Liver (tissue), 8 donors: ENCODE measurements at regions not wholly inside any gene's neighbourhood (a gene's known extent, or its start where the extent isn't known, plus 50 kb on each side); places are given as distances from the start of the nearest gene placed in this dataset.

Experiments
- DNase-seq: peaks from one replicate; pipeline ENCODE4 v3.0.0-alpha.2; 2017; ENCODE audit warnings: low spot score
- H3K27ac ChIP-seq, 2 donors: one replicate each; pipeline ENCODE4 v1.7.0; 2013; ENCODE audit warnings: inconsistent platforms in 2 of 2, low read length in 2 of 2, control low read depth in 1 of 2, low read depth in 1 of 2, mild to moderate bottlenecking in 1 of 2
- H3K27me3 ChIP-seq, 4 donors: one replicate each; pipeline versions ENCODE4 v1.6.1 to v1.7.0; 2013; ENCODE audit warnings: low read length in 3 of 4, inconsistent platforms in 1 of 4, mild to moderate bottlenecking in 1 of 4, moderate library complexity in 1 of 4; ENCODE audit not compliant: control insufficient read depth in 4 of 4, insufficient read depth in 4 of 4
- H3K36me3 ChIP-seq, 4 donors: one replicate each; pipeline versions ENCODE4 v1.6.1 to v1.7.0; 2013; ENCODE audit warnings: low read length in 3 of 4, mild to moderate bottlenecking in 3 of 4, low read depth in 1 of 4, moderate library complexity in 1 of 4; ENCODE audit not compliant: control insufficient read depth in 4 of 4, insufficient read depth in 3 of 4
- H3K4me1 ChIP-seq, 4 donors: one replicate each; pipeline versions ENCODE4 v1.6.1 to v1.7.0; 2013; ENCODE audit warnings: low read length in 3 of 4, mild to moderate bottlenecking in 3 of 4, moderate library complexity in 1 of 4; ENCODE audit not compliant: control insufficient read depth in 4 of 4, insufficient read depth in 4 of 4
- H3K4me3 ChIP-seq, 3 donors: one replicate each; pipeline versions ENCODE4 v1.6.1 to v1.7.0; 2013; ENCODE audit warnings: low read length in 3 of 3, control low read depth in 1 of 3, low read depth in 1 of 3, mild to moderate bottlenecking in 1 of 3
- H3K9ac ChIP-seq, 2 donors: one replicate each; pipeline ENCODE4 v1.7.0; 2013; ENCODE audit warnings: low read length in 2 of 2, mild to moderate bottlenecking in 2 of 2, moderate library complexity in 2 of 2, control low read depth in 1 of 2, low read depth in 1 of 2
- H3K9me3 ChIP-seq, 4 donors: one replicate each; pipeline versions ENCODE4 v1.6.1 to v1.7.0; 2013; ENCODE audit warnings: low read length in 3 of 4; ENCODE audit not compliant: control insufficient read depth in 4 of 4
- ATF3 ChIP-seq: IDR thresholded peaks from 2 replicates; pipeline ENCODE4 v1.6.1; 2016; ENCODE audit warnings: antibody characterized with exemption
- CTCF ChIP-seq: fragments of 150-350 bp; IDR thresholded peaks from 2 replicates; pipeline ENCODE4 v1.5.1; 2017; ENCODE audit warnings: improper control_type of control experiment, low read depth, low read length; ENCODE audit not compliant: missing input control
- EGR1 ChIP-seq, 2 donors: IDR thresholded peaks; 2 replicates each; pipeline ENCODE4 v1.6.1; 2016 to 2018; ENCODE audit warnings: antibody characterized with exemption in 2 of 2, low read depth in 2 of 2
- FOXA1 ChIP-seq: IDR thresholded peaks from 2 replicates; pipeline ENCODE4 v1.6.1; 2016; ENCODE audit warnings: antibody characterized with exemption
- FOXA2 ChIP-seq: IDR thresholded peaks from 2 replicates; pipeline ENCODE4 v1.6.1; 2016; ENCODE audit warnings: antibody characterized with exemption
- GABPA ChIP-seq, 2 donors: IDR thresholded peaks in 1 of 2; conservative IDR thresholded peaks in 1 of 2; 2 replicates each; pipeline ENCODE4 v1.6.1; 2016; ENCODE audit warnings: antibody characterized with exemption in 2 of 2, mild to moderate bottlenecking in 1 of 2, moderate library complexity in 1 of 2
- HNF4A ChIP-seq, 2 donors: conservative IDR thresholded peaks; 2 replicates each; pipeline ENCODE4 v1.6.1; 2016; ENCODE audit warnings: antibody characterized with exemption in 2 of 2, mild to moderate bottlenecking in 2 of 2
- HNF4G ChIP-seq: IDR thresholded peaks from 2 replicates; pipeline ENCODE4 v1.6.1; 2016; ENCODE audit warnings: antibody characterized with exemption
- JUND ChIP-seq, 2 donors: IDR thresholded peaks; 2 replicates each; pipeline ENCODE4 v1.6.1; 2016; ENCODE audit warnings: antibody characterized with exemption in 2 of 2
- MAX ChIP-seq: IDR thresholded peaks from 2 replicates; pipeline ENCODE4 v1.6.1; 2016; ENCODE audit warnings: antibody characterized with exemption
- NR2F2 ChIP-seq: IDR thresholded peaks from 2 replicates; pipeline ENCODE4 v1.6.1; 2016; ENCODE audit warnings: antibody characterized with exemption
- RAD21 ChIP-seq, 2 donors: IDR thresholded peaks; 2 replicates each; pipeline ENCODE4 v1.6.1; 2016; ENCODE audit warnings: antibody characterized with exemption in 2 of 2, mild to moderate bottlenecking in 2 of 2
- REST ChIP-seq: IDR thresholded peaks from 2 replicates; pipeline ENCODE4 v1.6.1; 2016; ENCODE audit warnings: antibody characterized with exemption, mild to moderate bottlenecking
- RXRA ChIP-seq, 2 donors: IDR thresholded peaks; 2 replicates each; pipeline ENCODE4 v1.6.1; 2017 to 2018; ENCODE audit warnings: antibody characterized with exemption in 2 of 2, mild to moderate bottlenecking in 1 of 2
- SP1 ChIP-seq: IDR thresholded peaks from 2 replicates; pipeline ENCODE4 v1.6.1; 2018; ENCODE audit warnings: antibody characterized with exemption, mild to moderate bottlenecking
- TAF1 ChIP-seq: conservative IDR thresholded peaks from 2 replicates; pipeline ENCODE4 v1.6.1; 2016; ENCODE audit warnings: antibody characterized with exemption, mild to moderate bottlenecking
- YY1 ChIP-seq: IDR thresholded peaks from 2 replicates; pipeline ENCODE4 v1.6.1; 2016; ENCODE audit warnings: antibody characterized with exemption, mild to moderate bottlenecking
- ZBTB33 ChIP-seq: IDR thresholded peaks from 2 replicates; pipeline ENCODE4 v1.6.1; 2016; ENCODE audit warnings: antibody characterized with exemption
- WGBS: extraction: QIAGEN DNeasy Blood & Tissue Kit; methylation state at CpG from one replicate; pipeline ENCODE4 v1.1.7; 2013; 5-methylcytosine and 5-hydroxymethylcytosine counted together
- donor health status: healthy.
- donor health status: healthy.
- donor health status: healthy.
- donor health status: healthy.
- donor health status: healthy.

GRCh38 chr3:150158943-150159625 lies 188.4 kb upstream of the PFN2 start:
- Histone ChIP-seq H3K9me3 (peaks cover 0 to 7% (median under 1%) of the 10 kb centered on the region in 4 donors), H3K36me3 (no peaks in the 10 kb centered on the region), H3K9ac (no peak overlapping the region), H3K27me3 (no peaks in the 10 kb centered on the region), H3K27ac (no peak overlapping the region), H3K4me1 (no peaks in the 10 kb centered on the region), H3K4me3 (no peak overlapping the region)
- no peak for DNase-seq
- TF ChIP-seq FOXA1 (no peak), NR2F2 (no peak), RAD21 (IDR thresholded peaks at IDR 0.05) (no peak), ATF3 (no peak), EGR1 (IDR thresholded peaks at IDR 0.05; ENCODE audit: low read depth in 2 of 2) (no peak), FOXA2 (no peak), MAX (no peak), SP1 (no peak), TAF1 (no peak), REST (no peak), HNF4G (no peak), GABPA (IDR thresholded peaks at IDR 0.05 in 1 of 2, conservative IDR thresholded peaks at IDR 0.05 in 1 of 2) (no peak), RXRA (IDR thresholded peaks at IDR 0.05) (no peak)
- WGBS, result 87% methylated on average over 3 of the region's 3 CpGs

- H3K4me1 ChIP-seq, result no peaks in the 10 kb centered on the region
- H3K9me3 ChIP-seq, result peaks cover 0 to 10% (median under 1%) of the 10 kb centered on the region in 4 donors
- WGBS, result 85% methylated on average over 2 of the region's 2 CpGs
- no peaks in the 10 kb centered on the region for H3K36me3 ChIP-seq
- DNase-seq, result no peak
- no peak overlapping the region for H3K27ac ChIP-seq
- peaks cover 0 to 2% (median 0%) of the 10 kb centered on the region in 4 donors for H3K27me3 ChIP-seq
- no peak overlapping the region for H3K9ac ChIP-seq
- no peak for TF ChIP-seq NR2F2
- no peak for TF ChIP-seq MAX
- no peak for TF ChIP-seq RXRA (IDR thresholded peaks at IDR 0.05)
- TF ChIP-seq GABPA (IDR thresholded peaks at IDR 0.05 in 1 of 2, conservative IDR thresholded peaks at IDR 0.05 in 1 of 2), result no peak
- TF ChIP-seq REST, result no peak
- TF ChIP-seq ZBTB33, result no peak
- no peak for TF ChIP-seq CTCF
- TF ChIP-seq FOXA1, result no peak
- TF ChIP-seq SP1, result no peak
- no peak for TF ChIP-seq RAD21 (IDR thresholded peaks at IDR 0.05)
- TF ChIP-seq EGR1 (IDR thresholded peaks at IDR 0.05; ENCODE audit: low read depth in 2 of 2), result no peak
- TF ChIP-seq TAF1, result no peak
- TF ChIP-seq YY1, result no peak
- no peak for TF ChIP-seq JUND (IDR thresholded peaks at IDR 0.05)
- TF ChIP-seq FOXA2, result no peak
- no peak for TF ChIP-seq HNF4G
- no peak for TF ChIP-seq HNF4A (conservative IDR thresholded peaks at IDR 0.05)
- TF ChIP-seq ATF3, result no peak
- H3K4me3 ChIP-seq, result no peak overlapping the region
Measured at GRCh38 chr3:150152567-150152966, 181.9 kb upstream of the PFN2 start.
